Ovary (tissue), 3 donors: ENCODE measurements at regions not wholly inside any gene's neighbourhood (a gene's known extent, or its start where the extent isn't known, plus 50 kb on each side); places are given as distances from the start of the nearest gene placed in this dataset.

Experiments
- CTCF ChIP-seq, 3 donors: fragments of 450-650 bp in 2 of 3; fragments of 200-600 bp in 1 of 3; IDR thresholded peaks; one replicate each; pipeline versions ENCODE4 v1.5.1 to v1.8.0; 2016 to 2022; ENCODE audit warnings: antibody characterized with exemption in 3 of 3, mild to moderate bottlenecking in 1 of 3
- EP300 ChIP-seq: sonication (generic); formaldehyde crosslinking; IDR thresholded peaks from one replicate; pipeline ENCODE4 v1.6.1; 2017; ENCODE audit warnings: antibody characterized with exemption
- POLR2A ChIP-seq: fragments of 450-650 bp; IDR thresholded peaks from one replicate; pipeline ENCODE4 v1.6.1; 2017; ENCODE audit warnings: antibody characterized with exemption, mild to moderate bottlenecking, moderate library complexity
- donor health status: DM: no; HTN: no; CAD: no.

DNA sequence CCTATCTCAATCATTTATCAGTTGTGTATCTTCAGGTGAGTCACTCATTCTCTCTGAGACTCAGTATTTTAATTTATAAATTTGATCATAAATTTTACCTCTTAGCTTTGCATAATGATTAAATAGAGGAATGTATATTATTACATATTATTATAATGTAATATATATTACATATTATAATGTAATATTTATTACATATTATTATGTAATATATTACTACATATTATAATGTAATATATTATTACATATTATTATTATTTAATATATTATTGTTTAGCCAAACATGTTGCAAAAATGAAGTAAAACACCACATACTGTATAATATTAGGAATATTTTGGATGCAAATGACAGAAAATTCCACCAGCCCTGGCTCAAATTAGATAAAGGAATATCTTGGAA, 104.7 kb upstream of the NFIA start:
- TF ChIP-seq POLR2A, result no peak
- no peak for TF ChIP-seq EP300
- TF ChIP-seq CTCF (IDR thresholded peaks at IDR 0.05), result no peak
